ENCODE measurements at regions not wholly inside any gene's neighbourhood (a gene's known extent, or its start where the extent isn't known, plus 50 kb on each side); places are given as distances from the start of the nearest gene placed in this dataset.

GRCh38 chr13:90382425-90382824 is 965.1 kb upstream of the MIR17HG start:
- H3K9me3 ChIP-seq: no peaks in the 10 kb centered on the region
- no peak for TF ChIP-seq POLR2A (IDR thresholded peaks at IDR 0.05)
- TF ChIP-seq CTCF (IDR thresholded peaks at IDR 0.05): no peak
- 95 to 98% methylated on average over 1 of the region's 1 CpG for WGBS, 2 donors

GRCh38 chr13:90385781-90386489 is 961.6 kb upstream of the MIR17HG start:
- intact Hi-C loops (cut with DNase I): no loop called here
- 95 to 96% methylated on average over 4 of the region's 4 CpGs for WGBS, 2 donors
- no peak overlapping the region for H3K27ac ChIP-seq
- no peaks in the 10 kb centered on the region for H3K36me3 ChIP-seq
- H3K4me3 ChIP-seq (replicated peaks in 1 of 3): no peak overlapping the region
- no peak for DNase-seq
- no peak for TF ChIP-seq POLR2A (IDR thresholded peaks at IDR 0.05)
- no peak for TF ChIP-seq CTCF (IDR thresholded peaks at IDR 0.05)
- H3K9me3 ChIP-seq: no peaks in the 10 kb centered on the region
- no peaks in the 10 kb centered on the region for H3K4me1 ChIP-seq
- H3K27me3 ChIP-seq: no peaks in the 10 kb centered on the region

More at GRCh38 chr13:90382425-90382824, 965.1 kb upstream of the MIR17HG start:
- Histone ChIP-seq H3K36me3 (no peaks in the 10 kb centered on the region), H3K27ac (no peak overlapping the region), H3K4me1 (no peaks in the 10 kb centered on the region), H3K27me3 (no peaks in the 10 kb centered on the region), H3K4me3 (replicated peaks in 1 of 3) (no peak overlapping the region)
- no peak for DNase-seq
- intact Hi-C loops (cut with DNase I): no loop called here

- H3K9me3 ChIP-seq: no peaks in the 10 kb centered on the region
Observed at GRCh38 chr13:90388887-90389452, 958.5 kb upstream of the MIR17HG start.

GRCh38 chr13:90389537-90389936 is 958.0 kb upstream of the MIR17HG start:
- WGBS, 2 donors: 90 to 91% methylated on average over 2 of the region's 2 CpGs
- Histone ChIP-seq H3K9me3 (no peaks in the 10 kb centered on the region), H3K27me3 (no peaks in the 10 kb centered on the region), H3K4me3 (replicated peaks in 1 of 3) (no peak overlapping the region), H3K4me1 (no peaks in the 10 kb centered on the region), H3K36me3 (no peaks in the 10 kb centered on the region), H3K27ac (no peak overlapping the region)
- no peak for TF ChIP-seq POLR2A (IDR thresholded peaks at IDR 0.05)
- no peak for TF ChIP-seq CTCF (IDR thresholded peaks at IDR 0.05)
- intact Hi-C loops (cut with DNase I): no loop called here
- DNase-seq: no peak

More at GRCh38 chr13:90388887-90389452, 958.5 kb upstream of the MIR17HG start:
- TF ChIP-seq CTCF (IDR thresholded peaks at IDR 0.05) (no peak), POLR2A (IDR thresholded peaks at IDR 0.05) (no peak)
- intact Hi-C loops (cut with DNase I): no loop called here
- no peaks in the 10 kb centered on the region for H3K27me3 ChIP-seq
- WGBS, 2 donors: 86 to 92% methylated on average over 2 of the region's 2 CpGs
- DNase-seq: no peak
- no peaks in the 10 kb centered on the region for H3K4me1 ChIP-seq
- H3K4me3 ChIP-seq (replicated peaks in 1 of 3): no peak overlapping the region
- H3K36me3 ChIP-seq: no peaks in the 10 kb centered on the region
- H3K27ac ChIP-seq: no peak overlapping the region

GRCh38 chr13:90393408-90393807 is 954.1 kb upstream of the MIR17HG start:
- no peak for DNase-seq
- H3K4me1 ChIP-seq: no peaks in the 10 kb centered on the region
- TF ChIP-seq CTCF (IDR thresholded peaks at IDR 0.05) (no peak), POLR2A (IDR thresholded peaks at IDR 0.05) (no peak)
- no peak overlapping the region for H3K27ac ChIP-seq
- intact Hi-C loops (cut with DNase I): no loop called here
- no peaks in the 10 kb centered on the region for H3K9me3 ChIP-seq
- H3K27me3 ChIP-seq: no peaks in the 10 kb centered on the region
- H3K36me3 ChIP-seq: no peaks in the 10 kb centered on the region
- no peak overlapping the region for H3K4me3 ChIP-seq (replicated peaks in 1 of 3)

All from thyroid gland (tissue), 4 donors.